ENCODE measurements at regions not wholly inside any gene's neighbourhood (a gene's known extent, or its start where the extent isn't known, plus 50 kb on each side); places are given as distances from the start of the nearest gene placed in this dataset.

- TF ChIP-seq POLR2A (IDR thresholded peaks at IDR 0.05) (no peak), CTCF (IDR thresholded peaks at IDR 0.05) (no peak)
Measured at GRCh38 chr6:68342286-68342685, 292.8 kb upstream of the ADGRB3 start.
